K562 (cell line): ENCODE measurements at regions not wholly inside any gene's neighbourhood (a gene's known extent, or its start where the extent isn't known, plus 50 kb on each side); places are given as distances from the start of the nearest gene placed in this dataset.

Experiments
- ATAC-seq: fragments of 200-7000 bp; cut with Tn5 transposase; 3 replicates; pipeline ENCODE4 v1.9.1; 2020; ENCODE audit warnings: moderate library complexity
- BruUV-seq: library from RNA; stranded (reverse); fragments of 400-500 nt; replicated peaks from 2 replicates; lab custom pipeline; 2021; lab: Mats Ljungman, UMichigan
- CTCF ChIA-PET: fragments of 300-600 bp; formaldehyde crosslinking; extraction: SDS; loops from one replicate; lab custom pipeline; 2021; ENCODE audit warnings: low intra/inter-chr PET ratio; lab: Yijun Ruan, JAX
- POLR2A ChIA-PET: fragments of 300-600, 350-650 bp; sonication (Branson Sonifier 250); formaldehyde crosslinking; extraction: SDS; loops from one replicate; lab custom pipeline; 2021; ENCODE audit warnings: antibody characterized with exemption, inconsistent platforms; lab: Yijun Ruan, JAX
- DNase-seq, 4 experiments: peaks; one replicate each; pipeline versions ENCODE4 v3.0.0 to v3.0.0-alpha.2; 2011 to 2018; ENCODE audit warnings: low spot score in 3 of 4, mixed read lengths in 3 of 4; ENCODE audit errors: extremely low read depth in 1 of 4
- FAIRE-seq: peaks from 2 replicates; lab custom pipeline; 2011; peaks lifted over from hg19 to GRCh38; lab: Jason Lieb, UNC
- H2AFZ ChIP-seq: 2 replicates; pipeline ENCODE4 v1.6.0; 2011; ENCODE audit warnings: low read depth, low read length, control low read depth, inconsistent platforms
- H3K27ac ChIP-seq: fragments of 200-600 bp; 3 replicates; pipeline ENCODE4 v1.8.0; 2011; ENCODE audit warnings: low read depth, mild to moderate bottlenecking, control low read depth, inconsistent platforms, low read length, moderate library complexity, mixed read lengths; ENCODE audit errors: extremely low read depth
- H3K27me3 ChIP-seq, 2 experiments: fragments of 300-600 bp in 1 of 2; 2 replicates in 1 of 2; 3 replicates in 1 of 2; pipeline versions ENCODE4 v1.6.0 to v1.8.0; 2011; ENCODE audit warnings: inconsistent platforms in 2 of 2, low read length in 2 of 2, mild to moderate bottlenecking in 1 of 2, mixed read lengths in 1 of 2, moderate library complexity in 1 of 2; ENCODE audit not compliant: control insufficient read depth in 2 of 2, insufficient read depth in 2 of 2
- H3K36me3 ChIP-seq: fragments of 300-600 bp; 3 replicates; pipeline ENCODE4 v1.8.0; 2011; ENCODE audit warnings: mild to moderate bottlenecking, low read length, inconsistent platforms; ENCODE audit not compliant: control insufficient read depth, insufficient read depth
- H3K4me1 ChIP-seq, 2 experiments: fragments of 200-600 bp in 1 of 2; replicated peaks in 1 of 2; 2 replicates in 1 of 2; 3 replicates in 1 of 2; pipeline versions ENCODE4 v1.5.1 to v1.8.0; 2011; ENCODE audit warnings: inconsistent platforms in 2 of 2, low read length in 2 of 2, mild to moderate bottlenecking in 1 of 2, mixed read lengths in 1 of 2, moderate library complexity in 1 of 2; ENCODE audit not compliant: control insufficient read depth in 2 of 2, insufficient read depth in 2 of 2
- H3K4me2 ChIP-seq: 2 replicates; pipeline ENCODE4 v1.6.1; 2011; ENCODE audit warnings: low read length, control low read depth, inconsistent platforms, mixed read lengths; ENCODE audit not compliant: insufficient read depth
- H3K4me3 ChIP-seq: fragments of 200-600 bp; sonication (generic), shearing (Covaris generic); 2 replicates; pipeline ENCODE4 v1.5.1; 2016; ENCODE audit warnings: control low read depth, inconsistent platforms
- H3K79me2 ChIP-seq: fragments of 200-600 bp; 3 replicates; pipeline ENCODE4 v1.8.0; 2011; ENCODE audit warnings: low read length, inconsistent platforms; ENCODE audit not compliant: control insufficient read depth, insufficient read depth
- H3K9ac ChIP-seq, 2 experiments: 2 replicates each; pipeline versions ENCODE4 v1.6.0 to v1.6.1; 2011; ENCODE audit warnings: low read depth in 2 of 2, low read length in 2 of 2, control low read depth in 1 of 2, inconsistent platforms in 1 of 2, mild to moderate bottlenecking in 1 of 2, mixed read lengths in 1 of 2; ENCODE audit not compliant: insufficient read depth in 1 of 2
- H3K9me1 ChIP-seq: one replicate; pipeline ENCODE4 v1.6.0; 2011; ENCODE audit warnings: inconsistent platforms, mild to moderate bottlenecking, low read length, moderate library complexity; ENCODE audit not compliant: control insufficient read depth, insufficient read depth
- H3K9me3 ChIP-seq: replicated peaks from 2 replicates; pipeline ENCODE4 v1.5.1; 2011; ENCODE audit warnings: low read depth, low read length, inconsistent platforms; ENCODE audit not compliant: control insufficient read depth, insufficient read depth
- H4K20me1 ChIP-seq: replicated peaks from 2 replicates; pipeline ENCODE4 v1.6.1; 2011; ENCODE audit warnings: low read length, inconsistent platforms, mixed read lengths; ENCODE audit not compliant: control insufficient read depth, insufficient read depth
- BCLAF1 ChIP-seq, 2 experiments: fragments of 450-650 bp in 1 of 2; IDR thresholded peaks; 2 replicates each; pipeline ENCODE4 v1.6.1; 2011 to 2017; ENCODE audit warnings: low read depth in 2 of 2, antibody characterized with exemption in 1 of 2, borderline replicate concordance in 1 of 2, low read length in 1 of 2, mild to moderate bottlenecking in 1 of 2, mixed read lengths in 1 of 2; ENCODE audit not compliant: control insufficient read depth in 1 of 2
- CBX3 ChIP-seq, 2 experiments: IDR thresholded peaks; 1 replicate in 1 of 2; 2 replicates in 1 of 2; pipeline ENCODE4 v1.6.1; 2012; ENCODE audit warnings: inconsistent platforms in 2 of 2, low read length in 2 of 2, borderline replicate concordance in 1 of 2, control low read depth in 1 of 2
- EHMT2 ChIP-seq: fragments of 450-650 bp; IDR thresholded peaks from 2 replicates; pipeline ENCODE4 v1.6.1; 2018; ENCODE audit warnings: antibody characterized with exemption
- HLTF ChIP-seq: fragments of 450-650 bp; IDR thresholded peaks from 2 replicates; pipeline ENCODE4 v1.6.1; 2016
- HMGN3 ChIP-seq: IDR thresholded peaks from 2 replicates; pipeline ENCODE4 v1.6.1; 2011; ENCODE audit warnings: borderline replicate concordance, low read depth, mild to moderate bottlenecking, mixed read lengths, low read length; ENCODE audit not compliant: insufficient read length; ENCODE audit errors: extremely low read depth
- RBFOX2 ChIP-seq: fragments of 200-400 bp; formaldehyde crosslinking; IDR thresholded peaks from 2 replicates; pipeline ENCODE4 v1.6.1; 2017; ENCODE audit warnings: low read depth, mild to moderate bottlenecking, low read length, moderate library complexity
- TRIM24 ChIP-seq, 2 experiments: fragments of 450-650 bp; IDR thresholded peaks; 2 replicates each; pipeline ENCODE4 v1.6.1; 2016
- TRIM28 ChIP-seq: fragments of 450-650 bp; IDR thresholded peaks from 2 replicates; pipeline ENCODE4 v1.6.1; 2017
- ZNF165 ChIP-seq: fragments of 250-450 bp; sonication (Bioruptor Pico); IDR thresholded peaks from 2 replicates; pipeline ENCODE4 v1.4.0; 2020; ENCODE audit warnings: borderline replicate concordance
- WGBS: fragments of 100-300 bp; shearing (Covaris generic); methylation state at CpG from one replicate; pipeline ENCODE4 v1.1.6; 2016; ENCODE audit warnings: low coverage, mixed read lengths; ENCODE audit not compliant: insufficient coverage; ENCODE audit errors: missing lambda C conversion rate; 5-methylcytosine and 5-hydroxymethylcytosine counted together
- in situ Hi-C: fragments of 300-500 bp; cut with MboI; formaldehyde crosslinking; loops from 4 replicates; pipeline ENCODE4 v1.15.0; 2018; ENCODE audit warnings: inconsistent platforms, mixed read lengths
- intact Hi-C: fragments of 100-400 bp; cut with micrococcal nuclease; formaldehyde crosslinking; loops from 2 replicates; pipeline ENCODE4 v1.14.2; 2022

- no peak for TF ChIP-seq RBFOX2
These were observed 128.5 kb upstream of the VRK2 start (continued) for GRCh38 chr2:57918126-57918525.

GRCh38 chr2:57920342-57920939 lies 126.2 kb upstream of the VRK2 start:
- ChIA-PET POLR2A (no interaction called here), CTCF (no interaction called here)
- Histone ChIP-seq H3K27me3 (no peaks in the 10 kb centered on the region), H3K79me2 (no peaks in the 10 kb centered on the region), H4K20me1 (no peaks in the 10 kb centered on the region), H3K9me3 (no peaks in the 10 kb centered on the region), H3K4me3 (no peak overlapping the region), H3K9me1 (no peaks in the 10 kb centered on the region), H3K27ac (no peak overlapping the region), H3K4me1 (no peaks in the 10 kb centered on the region), H2AFZ (no peak overlapping the region), H3K4me2 (no peak overlapping the region), H3K9ac (no peak overlapping the region), H3K36me3 (no peaks in the 10 kb centered on the region)
- intact Hi-C loops (no loop called here), in situ Hi-C loops (loop anchor here (25.0 kb wide), 1 partner anchor 517 kb away; no protein-coding TSS in a partner anchor)
- BruUV-seq, result no TSS peak
- 1% methylated on average over 5 of the region's 5 CpGs for WGBS
- FAIRE-seq (no peak), DNase-seq (no peak), ATAC-seq (no peak)
- TF ChIP-seq HMGN3, result no peak

GRCh38 chr2:57934659-57935058 lies 111.9 kb upstream of the VRK2 start:
- POLR2A ChIA-PET, result no interaction called here
- H3K4me2 ChIP-seq, result no peak overlapping the region
- no peak overlapping the region for H3K27ac ChIP-seq
- no peaks in the 10 kb centered on the region for H3K36me3 ChIP-seq
- no peaks in the 10 kb centered on the region for H4K20me1 ChIP-seq
- CTCF ChIA-PET, result no interaction called here
- no peak for ATAC-seq
- FAIRE-seq, result no peak
- H3K4me3 ChIP-seq, result no peak overlapping the region
- no peak for DNase-seq
- intact Hi-C loops, result no loop called here
- no peaks in the 10 kb centered on the region for H3K4me1 ChIP-seq
- in situ Hi-C loops, result no loop called here
- no peaks in the 10 kb centered on the region for H3K27me3 ChIP-seq
- no peak overlapping the region for H2AFZ ChIP-seq
- TF ChIP-seq HLTF (0 out of 2 replicates have a peak, but pooled peaks have one; percentile 30), ZNF165 (CRISPR knock-in tag) (no peak), TRIM28 (peak; percentile 93), EHMT2 (0 out of 2 replicates have a peak, but pooled peaks have one; percentile 10), TRIM24 (IDR thresholded peaks at IDR 0.05) (0 out of 4 replicates have a peak, but pooled peaks of 1 of the 2 experiments have one; percentile 31), BCLAF1 (IDR thresholded peaks at IDR 0.05; ENCODE audit: borderline replicate concordance in 1 of 2, control insufficient read depth in 1 of 2, low read depth in 2 of 2, low read length in 1 of 2) (no peak), CBX3 (IDR thresholded peaks at IDR 0.05; ENCODE audit: borderline replicate concordance in 1 of 2, low read length in 2 of 2) (peak in 1 of 2 experiments; percentile 66; a peak in 1 of 3 replicates)
- no TSS peak for BruUV-seq
- no peak overlapping the region for H3K9ac ChIP-seq
- no peaks in the 10 kb centered on the region for H3K9me3 ChIP-seq
- H3K79me2 ChIP-seq, result no peaks in the 10 kb centered on the region
- H3K9me1 ChIP-seq, result no peaks in the 10 kb centered on the region
